ENCODE measurements at regions not wholly inside any gene's neighbourhood (a gene's known extent, or its start where the extent isn't known, plus 50 kb on each side); places are given as distances from the start of the nearest gene placed in this dataset.

DNA sequence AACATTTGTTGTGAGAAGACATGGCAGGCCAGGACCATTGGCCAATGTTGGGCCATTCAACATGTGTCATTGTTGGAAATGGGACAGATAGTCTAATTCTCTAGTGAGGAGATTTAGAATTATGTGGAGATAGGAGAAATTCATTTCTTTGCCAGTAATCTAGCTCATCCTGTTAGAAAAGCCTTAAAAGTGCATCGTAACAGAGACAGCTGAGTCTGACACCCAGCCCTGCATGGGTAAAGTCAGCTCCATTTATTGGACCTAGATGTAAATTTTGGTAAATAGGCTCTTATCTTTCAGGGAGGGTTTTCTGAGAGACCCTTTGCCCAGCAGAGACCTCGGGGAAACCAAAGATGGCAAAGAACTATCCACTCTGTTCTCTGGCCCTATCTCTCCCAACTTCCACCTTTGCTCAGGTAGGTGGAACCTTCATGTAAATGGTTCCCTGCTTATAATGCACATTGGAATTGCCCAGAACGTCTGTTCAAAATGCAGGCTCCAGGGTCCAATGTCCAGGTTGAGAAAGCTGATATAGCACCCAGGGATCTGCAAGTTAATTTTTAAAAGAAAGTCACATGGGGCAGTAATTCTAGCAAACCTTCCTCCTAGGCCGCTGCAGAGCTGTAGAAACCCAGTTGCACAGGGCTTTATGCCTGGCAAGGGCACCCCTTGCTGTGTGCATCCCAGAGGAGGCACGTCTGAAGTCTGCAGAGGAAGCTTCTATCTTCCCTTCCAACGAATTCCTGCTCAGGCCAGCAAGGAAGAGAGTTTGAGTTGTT is 365.9 kb upstream of the PROK2 start:
- DNase-seq (ENCODE audit: low read depth in 4 of 4, low spot score in 1 of 4), result no peak

DNA sequence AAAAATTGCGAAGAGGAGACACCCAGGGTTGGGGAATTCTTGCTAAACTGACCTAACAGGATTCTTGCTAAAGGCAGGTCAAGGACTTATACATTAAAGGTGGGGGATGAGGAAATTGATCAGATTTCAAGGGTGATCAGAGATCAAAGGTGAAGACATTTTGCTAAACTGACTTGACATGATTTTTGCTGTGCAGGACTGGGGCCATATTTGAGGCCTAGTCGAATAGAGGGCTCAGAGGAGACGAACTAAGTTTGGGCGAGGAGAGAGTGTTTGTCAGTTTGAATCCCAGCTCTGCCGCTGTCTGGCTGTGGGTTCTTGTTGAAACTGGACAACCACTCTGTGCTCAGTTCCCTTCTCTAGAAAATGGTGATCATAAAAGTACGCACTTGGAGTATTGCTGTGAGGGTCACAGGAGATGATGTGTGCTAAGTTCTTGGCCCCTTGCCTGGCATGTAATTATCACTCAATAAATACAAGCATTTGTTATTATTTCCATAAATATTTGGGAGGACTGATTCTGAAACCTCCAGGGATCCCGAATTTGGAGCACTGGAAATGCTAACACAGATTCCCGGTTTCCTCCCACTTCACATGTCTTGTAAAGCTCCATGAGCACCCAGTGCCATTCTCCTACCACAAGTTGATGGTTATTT is 364.8 kb upstream of the PROK2 start:
- no peak for DNase-seq (ENCODE audit: low read depth in 4 of 4, low spot score in 1 of 4)

DNA sequence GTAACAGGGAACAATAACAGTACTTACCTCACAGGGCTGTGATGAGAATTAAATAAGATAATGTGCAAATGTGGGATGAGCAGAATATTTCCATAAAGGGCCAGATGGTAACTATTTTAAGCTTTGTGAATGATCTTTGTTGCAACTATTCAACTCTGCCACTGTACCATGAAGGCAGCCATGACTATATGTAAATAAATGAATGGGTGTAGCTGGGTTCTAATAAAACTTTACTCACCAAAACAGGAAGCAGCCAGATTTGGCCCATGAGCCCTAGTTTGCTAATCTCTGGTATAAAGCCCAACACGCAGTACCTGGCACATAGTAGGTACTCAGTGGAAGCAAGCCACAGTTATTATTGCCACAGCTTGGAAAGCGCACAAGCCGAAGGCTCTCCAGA is 362.7 kb upstream of the PROK2 start:
- DNase-seq (ENCODE audit: low read depth in 4 of 4, low spot score in 1 of 4), result no peak

DNA sequence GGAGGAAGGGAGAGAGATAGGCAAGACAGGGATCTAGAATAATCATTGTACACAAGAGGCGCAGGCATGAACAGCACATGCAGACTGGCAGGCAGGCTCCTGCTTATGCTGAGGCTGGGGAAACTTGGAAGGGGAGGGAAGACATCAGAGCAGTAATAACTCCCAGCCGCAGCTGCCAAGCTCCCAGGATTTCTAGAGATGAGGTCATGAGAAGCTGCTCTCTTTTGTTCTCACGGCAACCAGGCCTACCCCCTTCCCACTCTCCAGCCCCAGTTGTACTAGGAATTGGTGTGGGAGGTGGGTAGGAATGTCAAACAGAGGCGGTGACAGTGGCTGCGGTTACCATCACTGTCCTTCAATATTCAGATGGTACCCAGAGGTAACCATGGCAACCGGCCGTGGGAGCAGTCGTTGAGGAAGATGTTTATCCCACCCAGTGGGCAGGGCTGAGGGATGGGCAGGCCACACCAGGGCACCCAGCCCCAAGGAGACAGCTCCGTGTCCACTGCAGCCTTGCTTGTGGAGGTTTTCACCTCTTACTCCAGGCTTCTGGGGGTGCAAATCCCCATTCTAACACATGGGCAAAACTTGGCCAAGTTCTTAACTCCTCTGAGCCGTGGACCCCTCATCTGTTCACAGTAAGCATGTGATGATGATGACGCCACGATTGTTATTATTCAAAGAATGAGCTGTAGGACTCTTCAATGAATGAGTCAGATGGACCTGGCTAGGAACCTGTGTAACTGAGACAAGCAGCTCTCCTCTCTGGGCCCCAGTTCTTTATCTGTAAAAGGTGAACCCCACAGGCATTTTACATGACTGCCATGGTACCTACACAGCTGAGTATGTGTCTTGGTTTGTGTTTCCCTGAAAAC is 360.8 kb upstream of the PROK2 start:
- no peak for DNase-seq (ENCODE audit: low read depth in 4 of 4, low spot score in 1 of 4)

GRCh38 chr3:72144773-72145505 is 360.0 kb upstream of the PROK2 start:
- no peak for DNase-seq (ENCODE audit: low read depth in 4 of 4, low spot score in 1 of 4)

GRCh38 chr3:72143966-72144717 is 359.2 kb upstream of the PROK2 start:
- DNase-seq (ENCODE audit: low read depth in 4 of 4, low spot score in 1 of 4), result no peak

- no peak for DNase-seq (ENCODE audit: low read depth in 4 of 4, low spot score in 1 of 4)
Measured at GRCh38 chr3:72143322-72143721, 358.4 kb upstream of the PROK2 start.

GRCh38 chr3:72142028-72142427 is 357.1 kb upstream of the PROK2 start:
- no peak for DNase-seq (ENCODE audit: low read depth in 4 of 4, low spot score in 1 of 4)

GRCh38 chr3:72141264-72141663 is 356.3 kb upstream of the PROK2 start:
- DNase-seq (ENCODE audit: low read depth in 4 of 4, low spot score in 1 of 4), result no peak

DNA sequence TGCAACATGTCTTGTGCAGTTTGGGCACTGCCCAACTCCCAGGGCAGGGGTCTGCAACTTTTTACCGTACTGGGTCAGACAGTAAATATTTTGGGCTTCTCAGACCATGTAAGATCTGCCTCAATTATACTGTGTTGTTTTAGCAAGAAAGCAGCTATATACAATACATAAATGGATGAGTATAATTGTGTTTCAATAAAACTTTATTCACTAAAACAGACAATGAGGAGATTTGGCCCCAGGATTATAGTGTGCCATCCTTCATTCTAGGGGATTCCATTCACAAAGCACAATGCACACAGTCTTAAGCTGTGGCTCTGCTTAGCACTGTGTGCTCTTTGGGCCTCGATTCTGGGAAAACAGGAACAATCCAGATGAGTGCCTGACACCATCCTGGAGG is 354.4 kb upstream of the PROK2 start:
- no peak for DNase-seq (ENCODE audit: low read depth in 4 of 4, low spot score in 1 of 4)

GRCh38 chr3:72137865-72138861 is 353.2 kb upstream of the PROK2 start:
- DNase-seq (ENCODE audit: low read depth in 4 of 4, low spot score in 1 of 4), result peak in 2 of 4 experiments; percentile 20 to 37

GRCh38 chr3:72135636-72136035 is 350.7 kb upstream of the PROK2 start:
- no peak for DNase-seq (ENCODE audit: low read depth in 4 of 4, low spot score in 1 of 4)

- DNase-seq (ENCODE audit: low read depth in 4 of 4, low spot score in 1 of 4), result no peak
Measured at GRCh38 chr3:72134989-72135451, 350.1 kb upstream of the PROK2 start.

DNA sequence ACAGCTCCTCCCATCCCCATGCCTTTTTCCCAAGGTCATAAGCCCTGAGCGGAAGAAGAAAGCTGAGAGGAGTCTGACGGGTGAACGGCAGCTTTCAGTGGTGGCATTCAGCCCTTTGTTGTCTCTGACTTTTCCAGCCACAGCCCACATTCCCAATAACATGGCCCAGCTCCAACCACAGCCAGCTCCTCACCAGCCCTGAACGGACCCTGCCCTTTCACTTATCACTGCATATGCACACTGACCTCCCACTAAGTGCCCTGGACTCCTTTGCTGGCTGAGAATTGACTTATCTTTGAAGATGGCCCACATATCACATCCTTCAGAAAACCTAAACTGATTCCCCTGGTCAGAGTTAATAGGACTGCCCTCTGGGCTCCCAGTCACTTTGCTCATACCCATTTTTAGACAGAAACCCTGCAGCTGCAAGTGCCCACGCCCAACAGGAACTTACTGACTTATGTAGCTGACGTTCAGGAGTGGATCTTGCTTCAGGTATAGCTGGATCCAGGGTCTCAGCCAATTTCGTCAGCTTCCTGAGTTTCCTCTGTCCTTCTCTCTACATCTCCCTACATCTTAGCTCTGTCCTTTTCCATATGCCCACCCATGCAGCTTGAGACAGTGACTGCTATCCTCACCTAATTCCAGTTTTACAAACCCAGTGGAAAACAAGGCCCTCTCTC is 348.5 kb upstream of the PROK2 start:
- no peak for DNase-seq (ENCODE audit: low read depth in 4 of 4, low spot score in 1 of 4)

DNA sequence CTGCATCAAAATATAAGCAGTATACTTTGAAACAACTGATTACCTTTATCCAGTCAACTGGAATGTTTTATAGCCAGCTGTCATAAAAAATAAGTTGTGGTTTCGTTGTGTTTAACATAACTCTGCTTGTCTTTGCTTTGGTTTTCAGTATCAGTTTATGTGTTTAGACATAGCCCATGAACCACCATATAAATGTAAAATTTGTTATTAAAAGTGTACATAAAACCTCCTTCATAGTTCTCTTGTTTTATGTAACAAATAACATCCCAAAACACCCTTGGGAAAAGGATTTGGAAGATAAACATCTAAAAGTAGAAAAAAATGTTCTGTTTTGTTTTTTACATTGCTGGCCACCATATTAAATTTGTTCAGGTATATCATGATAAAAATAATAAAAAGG is 347.0 kb upstream of the PROK2 start:
- DNase-seq (ENCODE audit: low read depth in 4 of 4, low spot score in 1 of 4), result no peak

DNA sequence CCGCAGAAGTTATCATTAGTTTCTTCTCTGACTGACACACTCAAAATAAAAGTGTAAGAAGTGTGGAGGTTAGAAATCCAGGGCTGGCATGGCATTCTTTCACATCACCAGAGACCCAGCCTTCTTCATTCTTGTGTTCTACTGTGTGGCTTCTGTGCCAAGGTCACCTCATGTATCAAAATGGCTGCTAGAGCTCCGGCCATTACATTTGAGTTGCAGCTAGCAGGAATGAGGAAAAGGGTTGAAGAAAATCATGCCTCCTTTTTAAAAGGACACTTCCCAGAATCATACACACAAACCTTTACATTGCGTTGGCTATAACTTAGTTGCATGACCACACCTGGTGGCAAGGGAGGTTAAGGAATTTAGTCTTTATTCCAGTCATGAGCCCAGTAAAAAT is 345.6 kb upstream of the PROK2 start:
- DNase-seq (ENCODE audit: low read depth in 4 of 4, low spot score in 1 of 4), result no peak

DNA sequence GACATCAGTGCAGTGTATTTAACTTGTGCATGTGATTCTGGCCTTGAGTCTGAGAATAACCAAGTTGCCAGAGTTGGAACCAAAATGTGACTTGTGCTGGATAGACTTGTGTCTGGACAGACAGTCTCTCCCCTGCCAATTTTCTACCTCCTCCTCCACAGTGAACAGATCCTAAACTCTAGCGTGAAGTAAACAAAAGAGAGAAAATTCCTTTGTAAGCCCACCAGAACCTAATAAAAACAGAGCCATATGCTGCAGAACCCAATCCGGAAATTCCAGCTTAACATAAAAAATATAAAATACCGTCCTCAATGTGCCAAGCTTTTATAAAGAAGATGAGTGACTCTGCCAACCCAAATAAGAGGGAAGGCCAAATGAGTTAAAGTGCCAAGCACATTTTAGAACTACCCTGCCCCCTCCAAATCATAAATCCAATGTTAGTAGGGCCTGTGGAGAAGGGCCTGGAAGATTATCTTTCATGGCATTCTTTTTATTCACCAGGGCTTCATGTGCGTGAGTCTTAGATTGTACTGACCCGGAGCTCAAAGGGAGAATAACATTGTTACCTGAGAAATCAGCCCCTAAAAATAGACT is 344.6 kb upstream of the PROK2 start:
- no peak for DNase-seq (ENCODE audit: low read depth in 4 of 4, low spot score in 1 of 4)

GRCh38 chr3:72128921-72129320 is 344.0 kb upstream of the PROK2 start:
- DNase-seq (ENCODE audit: low read depth in 4 of 4, low spot score in 1 of 4), result no peak
